OCI-LY1 (cell line): ENCODE measurements at regions not wholly inside any gene's neighbourhood (a gene's known extent, or its start where the extent isn't known, plus 50 kb on each side); places are given as distances from the start of the nearest gene placed in this dataset.

Experiments
- CTCF ChIP-seq: fragments of 200-600 bp; sonication (generic), shearing (Covaris generic); IDR thresholded peaks from 2 replicates; pipeline ENCODE4 v1.5.1; 2017; ENCODE audit warnings: mild to moderate bottlenecking, antibody characterized with exemption, low read length, moderate library complexity, mixed read lengths
- EZH2 ChIP-seq: fragments of 200-600 bp; sonication (generic), shearing (Covaris generic); IDR thresholded peaks from 2 replicates; pipeline ENCODE4 v1.8.0; 2017; ENCODE audit warnings: borderline replicate concordance, mixed run types, mild to moderate bottlenecking, antibody characterized with exemption, low read length, moderate library complexity, mixed read lengths

GRCh38 chr3:36147934-36148558 lies 232.3 kb upstream of the STAC start:
- TF ChIP-seq CTCF (no peak), EZH2 (no peak)
